SKM-1 treated with dmso at 0.1 percent for 144 hours (cell line): ENCODE measurements at regions not wholly inside any gene's neighbourhood (a gene's known extent, or its start where the extent isn't known, plus 50 kb on each side); places are given as distances from the start of the nearest gene placed in this dataset.

Experiments used
- DNase-seq: peaks from one replicate; lab custom pipeline; 2025; ENCODE audit not compliant: unreplicated experiment; lab: John Stamatoyannopoulos, UW

DNA sequence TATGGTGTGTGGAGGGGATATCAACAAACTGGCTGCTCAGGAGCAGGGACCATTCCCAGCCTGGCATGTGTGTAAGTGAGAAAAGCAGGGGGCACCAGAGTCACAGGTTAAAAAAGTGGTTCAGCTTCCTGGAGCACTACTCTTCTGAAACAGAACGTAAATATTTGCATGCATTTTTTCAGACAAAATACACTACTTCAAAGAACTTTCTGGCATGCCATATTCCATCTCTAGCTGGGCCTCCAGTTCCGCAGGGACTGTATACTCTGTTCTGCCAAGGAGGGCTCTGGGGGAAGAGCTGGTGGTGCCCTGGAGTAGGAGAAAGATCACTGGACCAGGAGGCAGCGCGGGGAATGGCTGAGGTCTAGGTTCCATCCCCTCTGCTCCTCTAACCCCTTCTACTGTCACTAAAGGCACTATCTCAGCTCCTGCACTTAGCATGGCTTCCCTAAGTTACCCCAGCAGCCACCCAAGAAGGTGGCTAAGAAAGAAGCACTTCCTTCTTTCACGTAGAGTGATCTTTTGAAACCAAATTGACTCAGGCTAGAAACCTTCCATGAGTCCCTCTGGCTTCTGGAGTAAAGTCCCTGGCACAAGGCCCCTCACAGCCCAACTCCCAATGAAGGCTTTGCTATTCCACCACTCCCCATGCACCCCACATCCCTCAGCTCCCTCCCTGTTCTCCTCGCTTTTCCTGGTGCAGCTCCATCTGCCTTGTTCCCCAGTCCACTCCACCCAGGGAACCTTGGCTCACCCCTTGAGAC is 57.6 kb upstream of the CABLES1 start:
- peak; percentile 46 for DNase-seq

DNA sequence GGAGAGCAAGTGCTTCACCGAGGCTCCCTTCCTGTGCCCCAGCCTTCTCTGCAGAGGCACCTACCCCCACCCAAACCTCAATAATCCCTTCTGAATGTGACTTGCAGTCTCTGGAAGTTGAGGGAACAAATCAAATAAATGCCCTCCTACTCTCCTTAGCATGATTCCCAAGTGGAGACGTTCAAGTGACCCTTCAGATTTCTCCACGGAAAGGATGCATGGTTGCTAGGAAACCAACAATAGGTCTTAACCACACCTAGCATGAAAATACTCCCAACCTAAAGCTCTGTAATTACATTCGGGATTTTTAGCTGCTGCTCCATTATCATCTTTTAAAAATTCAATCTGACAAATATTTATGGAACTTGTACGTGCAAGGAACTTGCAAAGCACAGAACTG is 50.2 kb upstream of the CABLES1 start:
- DNase-seq = no peak
